GM21367 (cell line): ENCODE measurements at regions not wholly inside any gene's neighbourhood (a gene's known extent, or its start where the extent isn't known, plus 50 kb on each side); places are given as distances from the start of the nearest gene placed in this dataset.

Experiments
- ATAC-seq: cut with Tn5 transposase; IDR thresholded peaks from one replicate; pipeline ENCODE4 v1.9.1; 2021; ENCODE audit not compliant: unreplicated experiment

GRCh38 chr7:156163747-156164146 is 351.5 kb upstream of the SHH start:
- ATAC-seq, result no peak

- ATAC-seq, result no peak
Observed at GRCh38 chr7:156162451-156162850, 350.2 kb upstream of the SHH start.

- no peak for ATAC-seq
Observed at GRCh38 chr7:156160811-156161210, 348.5 kb upstream of the SHH start.

- no peak for ATAC-seq
Observed at GRCh38 chr7:156158693-156159092, 346.4 kb upstream of the SHH start.

- no peak for ATAC-seq
Observed at GRCh38 chr7:156158213-156158612, 345.9 kb upstream of the SHH start.

- ATAC-seq, result no peak
Observed at GRCh38 chr7:156157409-156158012, 345.2 kb upstream of the SHH start.

GRCh38 chr7:156156734-156157408 is 344.6 kb upstream of the SHH start:
- no peak for ATAC-seq

GRCh38 chr7:156155988-156156733 is 343.9 kb upstream of the SHH start:
- no peak for ATAC-seq

GRCh38 chr7:156153590-156153989 is 341.3 kb upstream of the SHH start:
- no peak for ATAC-seq

- ATAC-seq, result no peak
Observed at GRCh38 chr7:156152390-156152789, 340.1 kb upstream of the SHH start.

GRCh38 chr7:156151658-156152057 is 339.4 kb upstream of the SHH start:
- ATAC-seq, result no peak

GRCh38 chr7:156151078-156151477 is 338.8 kb upstream of the SHH start:
- ATAC-seq, result no peak

GRCh38 chr7:156148995-156149394 is 336.7 kb upstream of the SHH start:
- ATAC-seq, result no peak

- ATAC-seq, result no peak
Observed at GRCh38 chr7:156148547-156148946, 336.3 kb upstream of the SHH start.

GRCh38 chr7:156147756-156148504 is 335.7 kb upstream of the SHH start:
- no peak for ATAC-seq

GRCh38 chr7:156147104-156147503 is 334.8 kb upstream of the SHH start:
- no peak for ATAC-seq

GRCh38 chr7:156145996-156146395 is 333.7 kb upstream of the SHH start:
- no peak for ATAC-seq

GRCh38 chr7:156145184-156145583 is 332.9 kb upstream of the SHH start:
- ATAC-seq, result no peak

- ATAC-seq, result no peak
Observed at GRCh38 chr7:156143683-156144082, 331.4 kb upstream of the SHH start.

GRCh38 chr7:156143158-156143557 is 330.9 kb upstream of the SHH start:
- no peak for ATAC-seq

GRCh38 chr7:156141941-156142340 is 329.7 kb upstream of the SHH start:
- no peak for ATAC-seq

GRCh38 chr7:156140896-156141295 is 328.6 kb upstream of the SHH start:
- no peak for ATAC-seq
